RWPE2 (cell line): ENCODE measurements at regions not wholly inside any gene's neighbourhood (a gene's known extent, or its start where the extent isn't known, plus 50 kb on each side); places are given as distances from the start of the nearest gene placed in this dataset.
A peak's percentile ranks its signal among the peaks of the same experiment; 100 is the strongest.
"Not testable (repeated sequence)": the region's sequence is repeated elsewhere in the genome, so short reads cannot be mapped to it uniquely, and the experiment has no call there.

Experiments used
- ATAC-seq: fragments of 200-7000 bp; cut with Tn5 transposase; 3 replicates; pipeline ENCODE4 v1.9.1; 2021; ENCODE audit warnings: low read depth
- DNase-seq: peaks from one replicate; pipeline ENCODE4 v3.0.0-alpha.2; 2020; ENCODE audit warnings: low spot score
- H3K27ac ChIP-seq: fragments of 450-650 bp; 2 replicates; pipeline ENCODE4 v1.5.1; 2017; ENCODE audit warnings: mild to moderate bottlenecking; ENCODE audit not compliant: poor library complexity, severe bottlenecking
- H3K27me3 ChIP-seq: fragments of 250-450 bp; sonication (Bioruptor Pico); 2 replicates; pipeline ENCODE4 v1.5.1; 2021; ENCODE audit warnings: mild to moderate bottlenecking, moderate library complexity; ENCODE audit not compliant: insufficient read depth, poor library complexity, severe bottlenecking
- H3K36me3 ChIP-seq: fragments of 250-450 bp; sonication (Bioruptor Pico); 2 replicates; pipeline ENCODE4 v1.5.1; 2020; ENCODE audit warnings: low read depth, mild to moderate bottlenecking, moderate library complexity
- H3K4me1 ChIP-seq: fragments of 250-450 bp; sonication (Bioruptor Pico); 2 replicates; pipeline ENCODE4 v1.5.1; 2021; ENCODE audit warnings: mild to moderate bottlenecking, moderate library complexity; ENCODE audit not compliant: insufficient read depth, poor library complexity, severe bottlenecking
- H3K4me3 ChIP-seq: fragments of 250-450 bp; sonication (Bioruptor Pico); 2 replicates; pipeline ENCODE4 v1.5.1; 2021; ENCODE audit warnings: mild to moderate bottlenecking, moderate library complexity; ENCODE audit not compliant: severe bottlenecking
- H3K9me3 ChIP-seq: fragments of 250-450 bp; sonication (Bioruptor Pico); 2 replicates; pipeline ENCODE4 v1.5.1; 2021; ENCODE audit warnings: mild to moderate bottlenecking, moderate library complexity; ENCODE audit not compliant: severe bottlenecking
- TF ChIP-seq, protein P1 (sequence below): fragments of 450-650 bp; IDR thresholded peaks from one replicate; pipeline ENCODE4 v1.5.1; 2017; ENCODE audit warnings: mild to moderate bottlenecking, moderate library complexity; ENCODE audit not compliant: poor library complexity, severe bottlenecking

DNA sequence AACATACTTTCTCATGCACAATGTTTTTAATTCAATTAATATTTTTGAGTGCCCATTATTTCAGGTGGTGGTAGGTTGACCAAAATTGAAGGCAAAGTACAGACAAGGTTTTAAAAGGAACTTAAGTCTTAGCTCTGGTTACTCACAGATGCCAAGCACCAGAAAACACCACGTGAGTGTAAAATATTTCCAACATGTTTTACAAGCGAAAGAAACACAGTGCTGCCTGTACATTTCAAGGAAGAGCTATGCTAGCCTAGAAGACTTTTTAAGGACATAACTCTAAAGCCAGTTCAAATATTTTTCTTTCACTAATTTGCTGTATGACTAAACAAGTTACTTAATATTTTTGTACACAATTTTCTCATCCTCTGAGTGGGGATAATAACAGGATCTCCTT, 736.4 kb upstream of the GOT2 start:
- Histone ChIP-seq H3K4me1 (no peaks in the 10 kb centered on the region), H3K4me3 (no peak overlapping the region), H3K36me3 (no peaks in the 10 kb centered on the region), H3K27ac (no peak overlapping the region), H3K9me3 (no peaks in the 10 kb centered on the region), H3K27me3 (no peaks in the 10 kb centered on the region)
- ATAC-seq (no peak), DNase-seq (no peak)
- TF ChIP-seq, protein P1, sequence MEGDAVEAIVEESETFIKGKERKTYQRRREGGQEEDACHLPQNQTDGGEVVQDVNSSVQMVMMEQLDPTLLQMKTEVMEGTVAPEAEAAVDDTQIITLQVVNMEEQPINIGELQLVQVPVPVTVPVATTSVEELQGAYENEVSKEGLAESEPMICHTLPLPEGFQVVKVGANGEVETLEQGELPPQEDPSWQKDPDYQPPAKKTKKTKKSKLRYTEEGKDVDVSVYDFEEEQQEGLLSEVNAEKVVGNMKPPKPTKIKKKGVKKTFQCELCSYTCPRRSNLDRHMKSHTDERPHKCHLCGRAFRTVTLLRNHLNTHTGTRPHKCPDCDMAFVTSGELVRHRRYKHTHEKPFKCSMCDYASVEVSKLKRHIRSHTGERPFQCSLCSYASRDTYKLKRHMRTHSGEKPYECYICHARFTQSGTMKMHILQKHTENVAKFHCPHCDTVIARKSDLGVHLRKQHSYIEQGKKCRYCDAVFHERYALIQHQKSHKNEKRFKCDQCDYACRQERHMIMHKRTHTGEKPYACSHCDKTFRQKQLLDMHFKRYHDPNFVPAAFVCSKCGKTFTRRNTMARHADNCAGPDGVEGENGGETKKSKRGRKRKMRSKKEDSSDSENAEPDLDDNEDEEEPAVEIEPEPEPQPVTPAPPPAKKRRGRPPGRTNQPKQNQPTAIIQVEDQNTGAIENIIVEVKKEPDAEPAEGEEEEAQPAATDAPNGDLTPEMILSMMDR = no peak

DNA sequence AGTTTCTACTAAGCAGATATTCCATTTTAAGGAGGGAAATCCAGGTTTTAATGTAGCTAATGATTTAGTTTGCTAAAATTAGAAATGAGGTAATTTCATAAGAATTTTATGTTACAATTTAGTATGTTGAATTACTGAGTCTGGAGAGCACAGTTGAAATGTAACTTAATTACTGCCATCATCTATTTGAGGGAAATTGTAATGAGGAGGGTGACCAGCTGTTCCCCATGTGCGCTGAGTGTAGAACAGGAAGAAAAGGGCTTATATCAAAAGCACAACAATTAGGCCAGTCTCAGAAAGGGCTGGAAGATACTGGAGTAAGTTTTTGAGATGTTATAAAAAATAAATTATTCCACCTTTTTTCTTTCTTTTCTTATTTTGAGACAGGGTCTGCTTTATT, 735.1 kb upstream of the GOT2 start:
- no peaks in the 10 kb centered on the region for H3K36me3 ChIP-seq
- TF ChIP-seq, protein P1 = no peak
- H3K9me3 ChIP-seq = no peaks in the 10 kb centered on the region
- no peak overlapping the region for H3K4me3 ChIP-seq
- H3K4me1 ChIP-seq = no peaks in the 10 kb centered on the region
- DNase-seq = no peak
- H3K27me3 ChIP-seq = no peaks in the 10 kb centered on the region
- ATAC-seq = no peak
- H3K27ac ChIP-seq = no peak overlapping the region

DNA sequence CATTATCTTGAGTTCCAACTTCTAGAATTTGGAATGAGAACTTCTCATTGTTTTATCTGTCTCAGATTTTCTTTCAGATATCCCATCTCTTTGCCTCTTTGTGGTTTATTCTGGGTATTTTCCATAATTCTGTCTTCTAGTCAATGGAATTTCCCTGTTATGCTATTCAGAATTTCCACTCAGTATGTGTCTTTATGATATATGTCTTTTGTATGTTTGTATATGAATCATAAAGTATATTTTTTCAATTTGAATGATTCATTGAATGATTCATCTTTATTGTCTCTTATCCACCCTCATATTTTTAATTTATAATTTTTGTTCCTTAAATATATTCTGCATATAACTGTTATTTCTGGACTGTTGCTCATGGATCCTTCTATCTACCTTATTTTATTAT, 729.7 kb upstream of the GOT2 start:
- H3K27me3 ChIP-seq = no peaks in the 10 kb centered on the region
- peaks cover 9% of the 10 kb centered on the region for H3K4me1 ChIP-seq
- DNase-seq (no peak), ATAC-seq (peak; percentile 79)
- no peaks in the 10 kb centered on the region for H3K36me3 ChIP-seq
- TF ChIP-seq, protein P1 = no peak
- peak overlapping the region; percentile 41 for H3K27ac ChIP-seq
- H3K4me3 ChIP-seq = no peak overlapping the region
- no peaks in the 10 kb centered on the region for H3K9me3 ChIP-seq

DNA sequence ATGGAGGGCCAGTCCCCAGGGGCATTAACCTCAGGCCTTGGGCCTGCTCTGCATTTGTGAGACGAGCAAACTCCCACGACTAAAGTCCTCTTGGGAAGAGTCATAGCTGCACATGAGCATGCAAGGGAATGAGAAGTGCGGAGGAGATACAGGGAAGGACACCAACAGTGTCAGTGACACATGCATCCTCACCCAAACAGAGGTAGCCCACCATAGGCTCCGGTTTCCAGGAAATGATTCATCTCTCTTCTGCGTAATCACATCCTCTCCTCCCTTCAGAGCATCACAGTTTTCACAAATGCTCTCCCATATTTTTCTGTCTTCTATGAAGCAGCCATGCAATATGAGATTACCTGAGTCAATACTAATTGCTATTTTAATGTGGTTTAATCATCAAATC, 725.7 kb upstream of the GOT2 start:
- H3K36me3 ChIP-seq = no peaks in the 10 kb centered on the region
- H3K4me1 ChIP-seq = peaks cover 9% of the 10 kb centered on the region
- H3K9me3 ChIP-seq = no peaks in the 10 kb centered on the region
- H3K4me3 ChIP-seq = no peak overlapping the region
- DNase-seq (no peak), ATAC-seq (no peak)
- H3K27me3 ChIP-seq = no peaks in the 10 kb centered on the region
- TF ChIP-seq, protein P1 = no peak
- H3K27ac ChIP-seq = no peak overlapping the region

DNA sequence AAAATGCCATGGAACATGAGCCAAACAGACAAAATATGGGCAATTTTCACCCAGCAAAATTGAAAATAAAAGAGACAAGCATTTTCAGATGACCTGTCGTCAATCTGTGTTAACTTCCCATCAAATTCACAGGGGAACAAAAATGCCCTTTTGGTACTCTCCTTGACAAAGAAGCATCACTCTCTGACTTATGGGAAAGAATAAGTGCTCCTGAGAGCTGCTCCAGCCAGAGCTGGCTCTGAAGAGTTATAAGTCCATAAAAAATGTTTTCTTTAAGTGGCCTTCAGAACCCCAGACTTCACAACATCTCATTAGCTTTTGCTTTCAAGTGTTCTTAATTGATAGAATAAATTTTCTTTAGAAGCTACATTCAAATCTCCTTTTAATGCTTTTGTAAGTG, 721.4 kb upstream of the GOT2 start:
- Histone ChIP-seq H3K36me3 (no peaks in the 10 kb centered on the region), H3K4me3 (no peak overlapping the region), H3K27ac (no peak overlapping the region), H3K4me1 (no peaks in the 10 kb centered on the region), H3K27me3 (no peaks in the 10 kb centered on the region), H3K9me3 (peaks cover 6% of the 10 kb centered on the region)
- TF ChIP-seq, protein P1 = no peak
- DNase-seq (no peak), ATAC-seq (no peak)

DNA sequence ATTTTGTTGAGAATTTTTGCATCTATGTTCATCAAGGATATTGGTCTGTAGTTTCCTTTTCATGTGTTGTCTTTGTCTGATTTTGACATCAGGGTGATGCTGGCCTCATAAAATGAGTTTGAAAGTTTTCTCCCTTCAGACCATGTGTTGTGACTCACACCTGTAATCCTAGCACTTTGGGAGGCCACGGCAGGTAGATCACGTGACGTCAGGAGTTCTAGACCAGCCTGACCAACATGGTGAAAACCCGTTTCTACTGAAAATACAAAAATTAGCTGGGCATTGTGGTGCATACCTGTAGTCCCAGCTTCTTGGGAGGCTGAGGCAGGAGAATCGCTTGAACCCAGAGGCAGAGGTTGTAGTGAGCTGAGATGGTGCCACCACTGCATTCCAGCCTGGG, 716.4 kb upstream of the GOT2 start:
- ATAC-seq = not testable (repeated sequence)

More for the DNA sequence above, 716.4 kb upstream of the GOT2 start:
- not testable (repeated sequence) for H3K4me3 ChIP-seq, H3K27me3 ChIP-seq, H3K9me3 ChIP-seq, DNase-seq, H3K4me1 ChIP-seq, H3K27ac ChIP-seq, H3K36me3 ChIP-seq
